GM23248 (cell line): ENCODE measurements at regions not wholly inside any gene's neighbourhood (a gene's known extent, or its start where the extent isn't known, plus 50 kb on each side); places are given as distances from the start of the nearest gene placed in this dataset.

Source experiments
- EZH2 ChIP-seq: fragments of 200-600 bp; sonication (generic); IDR thresholded peaks from 2 replicates; pipeline ENCODE4 v1.6.1; 2018; ENCODE audit warnings: antibody characterized with exemption, mild to moderate bottlenecking; ENCODE audit not compliant: insufficient read depth, poor library complexity, severe bottlenecking
- EZH2phosphoT487 ChIP-seq: fragments of 200-600 bp; sonication (generic); IDR thresholded peaks from 2 replicates; pipeline ENCODE4 v1.6.1; 2018; ENCODE audit warnings: antibody characterized with exemption, moderate library complexity, mild to moderate bottlenecking, low read depth; ENCODE audit not compliant: insufficient read depth

- no peak for TF ChIP-seq EZH2
- no peak for TF ChIP-seq EZH2phosphoT487
These were observed 132.1 kb upstream of the PELI2 start for GRCh38 chr14:55986069-55986468.
